ENCODE measurements at regions not wholly inside any gene's neighbourhood (a gene's known extent, or its start where the extent isn't known, plus 50 kb on each side); places are given as distances from the start of the nearest gene placed in this dataset.

DNA sequence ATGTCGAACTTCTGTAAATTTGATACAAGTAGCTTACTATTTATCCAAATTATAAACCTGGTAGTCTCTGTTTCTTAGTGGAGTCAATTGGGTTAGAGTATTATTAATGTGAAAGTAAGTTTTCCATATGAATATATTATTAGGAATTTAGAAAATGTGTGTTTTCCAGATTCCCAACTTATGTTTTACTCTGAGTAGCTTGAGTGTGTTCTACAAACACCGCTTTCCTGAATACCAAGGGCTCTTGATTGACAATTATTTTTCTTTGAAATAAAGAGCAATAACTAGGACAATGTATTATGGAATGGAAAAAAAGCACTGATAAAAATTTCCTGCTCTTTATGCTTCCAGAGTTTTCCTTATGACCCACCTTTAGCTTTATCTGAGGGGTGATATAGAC is 233.6 kb downstream of the POSTN start:
- Mint-ChIP-seq H3K27ac (no peak overlapping the region), H3K4me3 (ENCODE audit: low read depth) (no peak overlapping the region), H3K9me3 (ENCODE audit: low read depth) (no peaks in the 10 kb centered on the region), H3K4me1 (ENCODE audit: low read depth) (no peaks in the 10 kb centered on the region), H3K27me3 (no peaks in the 10 kb centered on the region), H3K36me3 (ENCODE audit: insufficient read depth) (no peaks in the 10 kb centered on the region)
- DNase-seq (ENCODE audit: low spot score, unreplicated experiment): no peak
- TF ChIP-seq, protein P1, sequence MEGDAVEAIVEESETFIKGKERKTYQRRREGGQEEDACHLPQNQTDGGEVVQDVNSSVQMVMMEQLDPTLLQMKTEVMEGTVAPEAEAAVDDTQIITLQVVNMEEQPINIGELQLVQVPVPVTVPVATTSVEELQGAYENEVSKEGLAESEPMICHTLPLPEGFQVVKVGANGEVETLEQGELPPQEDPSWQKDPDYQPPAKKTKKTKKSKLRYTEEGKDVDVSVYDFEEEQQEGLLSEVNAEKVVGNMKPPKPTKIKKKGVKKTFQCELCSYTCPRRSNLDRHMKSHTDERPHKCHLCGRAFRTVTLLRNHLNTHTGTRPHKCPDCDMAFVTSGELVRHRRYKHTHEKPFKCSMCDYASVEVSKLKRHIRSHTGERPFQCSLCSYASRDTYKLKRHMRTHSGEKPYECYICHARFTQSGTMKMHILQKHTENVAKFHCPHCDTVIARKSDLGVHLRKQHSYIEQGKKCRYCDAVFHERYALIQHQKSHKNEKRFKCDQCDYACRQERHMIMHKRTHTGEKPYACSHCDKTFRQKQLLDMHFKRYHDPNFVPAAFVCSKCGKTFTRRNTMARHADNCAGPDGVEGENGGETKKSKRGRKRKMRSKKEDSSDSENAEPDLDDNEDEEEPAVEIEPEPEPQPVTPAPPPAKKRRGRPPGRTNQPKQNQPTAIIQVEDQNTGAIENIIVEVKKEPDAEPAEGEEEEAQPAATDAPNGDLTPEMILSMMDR (IDR thresholded peaks at IDR 0.05; ENCODE audit: unreplicated experiment): no peak

DNA sequence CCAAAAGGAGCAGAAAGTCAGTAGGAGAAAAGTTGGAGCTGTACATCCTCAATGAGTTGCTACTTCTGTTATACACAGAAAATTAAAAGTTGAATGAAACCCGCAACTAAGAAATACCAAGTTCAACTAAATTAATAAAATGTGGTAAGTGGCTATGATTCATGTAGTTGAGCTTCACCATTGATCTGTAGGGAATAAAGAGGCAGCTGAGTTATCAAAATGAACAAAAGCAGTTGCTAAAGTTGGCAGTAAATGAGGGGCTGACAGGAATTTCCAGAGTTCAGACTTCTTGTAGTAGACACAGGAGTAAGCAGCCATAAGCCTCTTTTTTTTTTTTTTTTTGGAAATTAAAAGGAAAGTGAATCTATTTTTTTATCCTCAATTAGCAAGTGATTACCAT is 234.6 kb downstream of the POSTN start:
- no peaks in the 10 kb centered on the region for H3K27me3 Mint-ChIP-seq
- no peak overlapping the region for H3K4me3 Mint-ChIP-seq (ENCODE audit: low read depth)
- TF ChIP-seq, protein P1 (IDR thresholded peaks at IDR 0.05; ENCODE audit: unreplicated experiment): no peak
- no peak overlapping the region for H3K27ac Mint-ChIP-seq
- H3K36me3 Mint-ChIP-seq (ENCODE audit: insufficient read depth): no peaks in the 10 kb centered on the region
- DNase-seq (ENCODE audit: low spot score, unreplicated experiment): no peak
- H3K4me1 Mint-ChIP-seq (ENCODE audit: low read depth): no peaks in the 10 kb centered on the region
- no peaks in the 10 kb centered on the region for H3K9me3 Mint-ChIP-seq (ENCODE audit: low read depth)

DNA sequence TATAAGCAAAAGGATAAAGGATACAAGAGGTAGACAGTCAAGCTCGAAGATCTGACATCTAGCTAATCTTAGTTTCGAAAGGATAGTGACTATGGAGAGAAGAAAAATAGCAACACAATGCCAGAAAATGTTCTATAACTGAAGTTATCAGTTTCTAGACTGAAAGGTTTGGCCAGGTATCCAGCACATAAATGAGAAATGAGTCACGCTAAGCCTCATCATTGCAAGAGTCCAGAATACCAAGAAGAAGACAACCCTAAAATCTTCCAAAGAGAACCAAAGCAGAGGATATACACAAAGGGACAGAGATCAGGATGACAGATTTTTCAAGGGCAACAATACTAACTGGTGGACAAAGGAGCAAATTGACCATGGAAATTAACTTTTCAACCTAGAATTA is 237.0 kb downstream of the POSTN start:
- Mint-ChIP-seq H3K4me3 (ENCODE audit: low read depth) (no peak overlapping the region), H3K36me3 (ENCODE audit: insufficient read depth) (no peaks in the 10 kb centered on the region), H3K9me3 (ENCODE audit: low read depth) (no peaks in the 10 kb centered on the region), H3K27me3 (no peaks in the 10 kb centered on the region), H3K4me1 (ENCODE audit: low read depth) (no peaks in the 10 kb centered on the region), H3K27ac (no peak overlapping the region)
- TF ChIP-seq, protein P1 (IDR thresholded peaks at IDR 0.05; ENCODE audit: unreplicated experiment): no peak
- DNase-seq (ENCODE audit: low spot score, unreplicated experiment): no peak

DNA sequence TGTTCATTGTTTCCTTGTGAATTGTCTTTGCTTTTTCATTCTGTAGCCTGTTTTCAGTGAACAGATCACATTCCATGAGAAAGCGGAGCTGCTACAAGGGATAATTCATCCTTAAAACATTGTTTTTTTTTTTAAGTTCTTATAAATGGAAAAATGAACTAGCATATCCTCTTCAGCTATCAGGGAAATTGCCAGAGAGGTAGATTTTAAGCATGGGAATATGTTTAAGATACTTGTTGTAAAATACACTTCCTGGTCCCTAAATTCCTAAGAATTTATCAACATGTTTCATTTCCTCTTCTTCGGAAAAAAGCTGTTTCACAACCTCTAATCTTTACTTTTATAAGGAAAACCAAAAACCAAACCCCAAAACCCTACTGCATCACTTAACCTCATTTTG is 238.0 kb downstream of the POSTN start:
- TF ChIP-seq, protein P1 (IDR thresholded peaks at IDR 0.05; ENCODE audit: unreplicated experiment): no peak
- Mint-ChIP-seq H3K27me3 (no peaks in the 10 kb centered on the region), H3K27ac (no peak overlapping the region), H3K4me1 (ENCODE audit: low read depth) (no peaks in the 10 kb centered on the region), H3K4me3 (ENCODE audit: low read depth) (no peak overlapping the region), H3K36me3 (ENCODE audit: insufficient read depth) (no peaks in the 10 kb centered on the region), H3K9me3 (ENCODE audit: low read depth) (no peaks in the 10 kb centered on the region)
- no peak for DNase-seq (ENCODE audit: low spot score, unreplicated experiment)

DNA sequence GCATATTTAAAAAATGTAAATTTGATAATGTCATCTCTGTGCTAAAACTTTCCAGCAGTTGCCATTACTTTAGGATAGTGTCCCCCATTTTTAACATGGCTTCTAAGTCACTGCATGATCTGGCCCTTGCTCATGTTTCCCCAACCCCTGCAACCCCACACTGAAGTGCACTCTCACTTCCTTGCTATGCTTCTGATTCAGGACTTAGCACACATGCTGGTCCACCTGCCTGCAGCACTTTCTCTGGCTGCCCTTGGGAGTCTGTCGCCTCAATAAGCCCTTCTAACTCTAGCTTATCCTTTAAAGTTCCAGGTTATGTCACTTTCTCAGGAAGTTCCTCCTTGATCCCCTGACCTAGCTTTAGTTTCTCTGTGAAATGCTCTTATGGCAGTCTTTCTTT is 241.0 kb downstream of the POSTN start:
- Mint-ChIP-seq H3K9me3 (ENCODE audit: low read depth) (no peaks in the 10 kb centered on the region), H3K36me3 (ENCODE audit: insufficient read depth) (no peaks in the 10 kb centered on the region), H3K4me1 (ENCODE audit: low read depth) (no peaks in the 10 kb centered on the region), H3K27ac (no peak overlapping the region), H3K4me3 (ENCODE audit: low read depth) (no peak overlapping the region), H3K27me3 (no peaks in the 10 kb centered on the region)
- DNase-seq (ENCODE audit: low spot score, unreplicated experiment): no peak
- TF ChIP-seq, protein P1 (IDR thresholded peaks at IDR 0.05; ENCODE audit: unreplicated experiment): no peak
